SK-N-SH (cell line): ENCODE measurements at regions not wholly inside any gene's neighbourhood (a gene's known extent, or its start where the extent isn't known, plus 50 kb on each side); places are given as distances from the start of the nearest gene placed in this dataset.

ENCODE experiments used
- CTCF ChIA-PET: fragments of 300-600, 350-600 bp; formaldehyde crosslinking; extraction: SDS; loops from one replicate; lab custom pipeline; 2021; lab: Yijun Ruan, JAX
- POLR2A ChIA-PET: fragments of 350-600 bp; sonication (Branson Sonifier 250); formaldehyde crosslinking; extraction: SDS; loops from one replicate; lab custom pipeline; 2020; ENCODE audit warnings: antibody characterized with exemption, inconsistent platforms; lab: Yijun Ruan, JAX
- DNase-seq: peaks from one replicate; pipeline ENCODE4 v3.0.0; 2012
- H2AFZ ChIP-seq: fragments of 200-600 bp; sonication (generic); 2 replicates; pipeline ENCODE4 v1.8.1; 2016; ENCODE audit warnings: antibody characterized with exemption, mild to moderate bottlenecking, low read depth
- H3F3A ChIP-seq: fragments of 200-600 bp; sonication (generic); replicated peaks from 2 replicates; pipeline ENCODE3; 2016; ENCODE audit warnings: antibody characterized with exemption, mild to moderate bottlenecking; ENCODE audit not compliant: insufficient read depth
- H3K27ac ChIP-seq, 2 experiments: fragments of 200-500 bp in 1 of 2; fragments of 200-600 bp in 1 of 2; sonication (Bioruptor generic) in 1 of 2; sonication (generic), shearing (Covaris generic) in 1 of 2; 2 replicates each; pipeline versions ENCODE4 v1.5.1 to v1.6.1; 2014 to 2016; ENCODE audit warnings: low read depth in 2 of 2, inconsistent platforms in 1 of 2, low read length in 1 of 2, mild to moderate bottlenecking in 1 of 2, mixed read lengths in 1 of 2
- H3K27me3 ChIP-seq: fragments of 200-600 bp; sonication (generic), shearing (Covaris generic); 2 replicates; pipeline ENCODE4 v1.6.1; 2016; ENCODE audit warnings: mixed run types; ENCODE audit not compliant: insufficient read depth
- H3K36me3 ChIP-seq, 2 experiments: fragments of 200-500 bp in 1 of 2; fragments of 200-600 bp in 1 of 2; sonication (Bioruptor generic) in 1 of 2; sonication (generic) in 1 of 2; replicated peaks in 1 of 2; 2 replicates each; pipeline versions ENCODE3 to v1.5.1; 2014 to 2016; ENCODE audit warnings: low read length in 1 of 2, mild to moderate bottlenecking in 1 of 2; ENCODE audit not compliant: insufficient read depth in 2 of 2, control insufficient read depth in 1 of 2
- H3K4me1 ChIP-seq, 2 experiments: fragments of 200-500 bp in 1 of 2; fragments of 200-600 bp in 1 of 2; sonication (Bioruptor generic) in 1 of 2; sonication (generic), shearing (Covaris generic) in 1 of 2; 2 replicates each; pipeline versions ENCODE4 v1.5.1 to v1.6.1; 2014 to 2016; ENCODE audit warnings: low read depth in 1 of 2, low read length in 1 of 2, mixed run types in 1 of 2; ENCODE audit not compliant: insufficient read depth in 2 of 2, control insufficient read depth in 1 of 2
- H3K4me2 ChIP-seq: fragments of 200-600 bp; sonication (generic), shearing (Covaris generic); 2 replicates; pipeline ENCODE4 v1.6.1; 2017; ENCODE audit warnings: mixed run types
- H3K4me3 ChIP-seq, 2 experiments: fragments of 200-500 bp in 1 of 2; fragments of 200-600 bp in 1 of 2; sonication (Bioruptor generic) in 1 of 2; sonication (generic), shearing (Covaris generic) in 1 of 2; 2 replicates each; pipeline versions ENCODE4 v1.5.1 to v1.8.1; 2014 to 2016; ENCODE audit warnings: low read depth in 2 of 2, inconsistent platforms in 1 of 2, low read length in 1 of 2, mild to moderate bottlenecking in 1 of 2, mixed read lengths in 1 of 2, moderate library complexity in 1 of 2
- H3K79me2 ChIP-seq: fragments of 200-600 bp; sonication (generic); 2 replicates; pipeline ENCODE4 v1.8.1; 2017; ENCODE audit warnings: mild to moderate bottlenecking; ENCODE audit not compliant: insufficient read depth
- H3K9ac ChIP-seq: fragments of 200-600 bp; sonication (generic); 2 replicates; pipeline ENCODE4 v1.6.1; 2017; ENCODE audit warnings: mixed run types
- H3K9me2 ChIP-seq: fragments of 200-600 bp; sonication (generic); 2 replicates; pipeline ENCODE4 v1.6.1; 2017; ENCODE audit warnings: mixed run types
- H3K9me3 ChIP-seq: fragments of 200-600 bp; sonication (generic); 2 replicates; pipeline ENCODE4 v1.6.1; 2017; ENCODE audit warnings: mixed run types, mild to moderate bottlenecking, moderate library complexity
- H4K20me1 ChIP-seq: fragments of 200-600 bp; sonication (generic); 2 replicates; pipeline ENCODE4 v1.6.1; 2017; ENCODE audit warnings: mild to moderate bottlenecking, mixed run types; ENCODE audit not compliant: insufficient read depth
- CHD2 ChIP-seq: fragments of 150-350 bp; IDR thresholded peaks from 2 replicates; pipeline ENCODE4 v1.6.1; 2018; ENCODE audit warnings: low read length; ENCODE audit not compliant: partially characterized antibody
- CTCF ChIP-seq: fragments of 200-600 bp; sonication (generic); IDR thresholded peaks from 2 replicates; pipeline ENCODE4 v1.6.1; 2017; ENCODE audit warnings: antibody characterized with exemption, mild to moderate bottlenecking, moderate library complexity
- ELF1 ChIP-seq: IDR thresholded peaks from 2 replicates; pipeline ENCODE4 v1.4.0; 2012
- EP300 ChIP-seq, 2 experiments: IDR thresholded peaks; 2 replicates each; pipeline versions ENCODE4 v1.4.0 to v1.6.1; 2012; ENCODE audit warnings: borderline replicate concordance in 1 of 2, low read depth in 1 of 2, low read length in 1 of 2
- FOSL2 ChIP-seq: IDR thresholded peaks from 2 replicates; pipeline ENCODE4 v1.4.0; 2012; ENCODE audit warnings: low read depth, mild to moderate bottlenecking, moderate library complexity, borderline replicate concordance
- FOXJ3 ChIP-seq: sonication (generic); formaldehyde crosslinking; IDR thresholded peaks from 2 replicates; pipeline ENCODE4 v1.5.1; 2020; ENCODE audit warnings: mild to moderate bottlenecking, missing genetic modification reagents
- GATA2 ChIP-seq: sonication (generic); formaldehyde crosslinking; IDR thresholded peaks from 2 replicates; pipeline ENCODE4 v1.5.0; 2020; ENCODE audit warnings: mild to moderate bottlenecking, missing genetic modification reagents
- IRF3 ChIP-seq: fragments of 150-350 bp; IDR thresholded peaks from 2 replicates; pipeline ENCODE4 v1.6.1; 2016; ENCODE audit warnings: mild to moderate bottlenecking, low read depth, low read length
- JUND ChIP-seq: IDR thresholded peaks from 2 replicates; pipeline ENCODE4 v1.4.0; 2012
- MAX ChIP-seq: IDR thresholded peaks from 2 replicates; pipeline ENCODE4 v1.4.0; 2012; ENCODE audit warnings: low read depth
- MXI1 ChIP-seq: IDR thresholded peaks from 2 replicates; pipeline ENCODE4 v1.6.1; 2012; ENCODE audit warnings: mild to moderate bottlenecking, low read depth, low read length, improper control_type of control experiment
- REST ChIP-seq: IDR thresholded peaks from 2 replicates; pipeline ENCODE4 v1.6.1; 2012; ENCODE audit warnings: mild to moderate bottlenecking, low read depth, low read length, moderate library complexity
- RXRA ChIP-seq: IDR thresholded peaks from 2 replicates; pipeline ENCODE4 v1.4.0; 2012; ENCODE audit warnings: low read depth, mild to moderate bottlenecking, borderline replicate concordance
- SIN3A ChIP-seq: IDR thresholded peaks from 2 replicates; pipeline ENCODE4 v1.6.1; 2012; ENCODE audit warnings: low read depth, mild to moderate bottlenecking, low read length, moderate library complexity, borderline replicate concordance
- SMC3 ChIP-seq: IDR thresholded peaks from 2 replicates; pipeline ENCODE4 v1.6.1; 2012; ENCODE audit warnings: low read depth, low read length, improper control_type of control experiment
- TAF1 ChIP-seq: IDR thresholded peaks from 2 replicates; pipeline ENCODE4 v1.6.1; 2012; ENCODE audit warnings: low read depth, mild to moderate bottlenecking, low read length, moderate library complexity, borderline replicate concordance
- TCF12 ChIP-seq: IDR thresholded peaks from 2 replicates; pipeline ENCODE4 v1.4.0; 2012
- WGBS: methylation state at CpG from one replicate; pipeline ENCODE4 v1.1.6; 2017; ENCODE audit warnings: low lambda C conversion rate; 5-methylcytosine and 5-hydroxymethylcytosine counted together

GRCh38 chr17:36870720-36870999 lies 66.6 kb upstream of the LHX1 start:
- ChIA-PET POLR2A (no interaction called here), CTCF (interaction anchor here (0.6 to 1.1 kb wide), 3 partner anchors 20 to 177 kb away, joined by 3 read pairs; no protein-coding TSS in a partner anchor)
- H4K20me1 ChIP-seq, result no peaks in the 10 kb centered on the region
- H3K79me2 ChIP-seq, result no peaks in the 10 kb centered on the region
- no peak overlapping the region for H3K4me3 ChIP-seq
- no peaks in the 10 kb centered on the region for H3K9me3 ChIP-seq
- no peaks in the 10 kb centered on the region for H3F3A ChIP-seq
- H3K4me2 ChIP-seq, result no peak overlapping the region
- whole genome bisulfite sequencing, result 57% methylated on average over 1 of the region's 1 CpG
- no peak for DNase-seq
- H3K9ac ChIP-seq, result no peak overlapping the region
- H3K4me1 ChIP-seq, result no peaks in the 10 kb centered on the region
- no peak overlapping the region for H3K27ac ChIP-seq
- H3K36me3 ChIP-seq, result no peaks in the 10 kb centered on the region
- H3K27me3 ChIP-seq, result no peaks in the 10 kb centered on the region
- no peaks in the 10 kb centered on the region for H3K9me2 ChIP-seq
- H2AFZ ChIP-seq, result no peak overlapping the region
- TF ChIP-seq CTCF, result no peak

GRCh38 chr17:36875698-36876293 lies 61.5 kb upstream of the LHX1 start:
- no peaks in the 10 kb centered on the region for H3K27me3 ChIP-seq
- POLR2A ChIA-PET, result no interaction called here
- H4K20me1 ChIP-seq, result no peaks in the 10 kb centered on the region
- no peaks in the 10 kb centered on the region for H3K36me3 ChIP-seq
- no peak overlapping the region for H2AFZ ChIP-seq
- H3K79me2 ChIP-seq, result no peaks in the 10 kb centered on the region
- H3F3A ChIP-seq, result no peaks in the 10 kb centered on the region
- 60% methylated on average over 10 of the region's 10 CpGs for WGBS
- no peak overlapping the region for H3K9ac ChIP-seq
- DNase-seq, result no peak
- H3K4me2 ChIP-seq, result no peak overlapping the region
- CTCF ChIA-PET, result interaction anchor here (1.3 kb wide), 1 partner anchor 12 kb away, joined by 3 read pairs; no protein-coding TSS in a partner anchor
- no peaks in the 10 kb centered on the region for H3K9me2 ChIP-seq
- H3K4me3 ChIP-seq, result no peak overlapping the region
- TF ChIP-seq MXI1, result no peak
- no peak for TF ChIP-seq SMC3
- TF ChIP-seq JUND, result no peak
- TF ChIP-seq FOXJ3 (CRISPR knock-in tag), result no peak
- no peak for TF ChIP-seq REST
- no peak for TF ChIP-seq ELF1
- TF ChIP-seq IRF3, result no peak
- no peak for TF ChIP-seq TAF1
- TF ChIP-seq GATA2 (CRISPR knock-in tag), result no peak
- TF ChIP-seq RXRA, result no peak
- no peak for TF ChIP-seq EP300 (IDR thresholded peaks at IDR 0.05; ENCODE audit: borderline replicate concordance in 1 of 2, low read depth in 1 of 2, low read length in 1 of 2)
- no peak for TF ChIP-seq CHD2
- no peak for TF ChIP-seq SIN3A
- no peak for TF ChIP-seq TCF12
- TF ChIP-seq FOSL2, result no peak
- no peak for TF ChIP-seq MAX
- no peak for TF ChIP-seq CTCF
- H3K27ac ChIP-seq, result no peak overlapping the region
- no peaks in the 10 kb centered on the region for H3K4me1 ChIP-seq
- H3K9me3 ChIP-seq, result no peaks in the 10 kb centered on the region
